Osteocyte (in vitro differentiated cells): ENCODE measurements at regions not wholly inside any gene's neighbourhood (a gene's known extent, or its start where the extent isn't known, plus 50 kb on each side); places are given as distances from the start of the nearest gene placed in this dataset.
"Not testable (repeated sequence)": the region's sequence is repeated elsewhere in the genome, so short reads cannot be mapped to it uniquely, and the experiment has no call there.

ENCODE experiments used
- DNase-seq: peaks from one replicate; pipeline ENCODE4 v3.0.0; 2021; ENCODE audit warnings: mixed read lengths; ENCODE audit not compliant: unreplicated experiment; ENCODE audit errors: extremely low spot score
- H3K27ac Mint-ChIP-seq: one replicate; pipeline ENCODE4 v1.8.0; 2021; ENCODE audit warnings: mild to moderate bottlenecking, mixed read lengths; ENCODE audit not compliant: unreplicated experiment
- H3K27me3 Mint-ChIP-seq: one replicate; pipeline ENCODE4 v1.8.0; 2021; ENCODE audit warnings: mixed read lengths; ENCODE audit not compliant: unreplicated experiment
- H3K36me3 Mint-ChIP-seq: one replicate; pipeline ENCODE4 v1.8.0; 2021; ENCODE audit warnings: mixed read lengths; ENCODE audit not compliant: unreplicated experiment
- H3K4me1 Mint-ChIP-seq: one replicate; pipeline ENCODE4 v1.8.0; 2021; ENCODE audit warnings: mixed read lengths; ENCODE audit not compliant: unreplicated experiment
- H3K4me3 Mint-ChIP-seq: one replicate; pipeline ENCODE4 v1.8.0; 2021; ENCODE audit warnings: mild to moderate bottlenecking, moderate library complexity, mixed read lengths; ENCODE audit not compliant: unreplicated experiment
- H3K9me3 Mint-ChIP-seq: one replicate; pipeline ENCODE4 v1.8.0; 2021; ENCODE audit warnings: mixed read lengths; ENCODE audit not compliant: unreplicated experiment
- CTCF ChIP-seq: fragments of 200-600 bp; sonication (generic); IDR thresholded peaks from 2 replicates; pipeline ENCODE4 v1.5.0; 2021; ENCODE audit warnings: antibody characterized with exemption, mild to moderate bottlenecking, moderate library complexity

- Mint-ChIP-seq H3K27me3 (no peaks in the 10 kb centered on the region), H3K36me3 (no peaks in the 10 kb centered on the region), H3K4me1 (no peaks in the 10 kb centered on the region), H3K27ac (no peak overlapping the region), H3K9me3 (no peaks in the 10 kb centered on the region), H3K4me3 (no peak overlapping the region)
- no peak for DNase-seq
- no peak for TF ChIP-seq CTCF
Measured at GRCh38 chrX:111041018-111041462, 55.0 kb upstream of the PAK3 start.

- Mint-ChIP-seq H3K4me1 (no peaks in the 10 kb centered on the region), H3K36me3 (no peaks in the 10 kb centered on the region), H3K4me3 (no peak overlapping the region), H3K9me3 (no peaks in the 10 kb centered on the region), H3K27me3 (no peaks in the 10 kb centered on the region), H3K27ac (no peak overlapping the region)
- no peak for DNase-seq
- no peak for TF ChIP-seq CTCF
Measured at GRCh38 chrX:111040377-111041017, 55.5 kb upstream of the PAK3 start.

GRCh38 chrX:111039606-111040005, 56.4 kb upstream of the PAK3 start:
- Mint-ChIP-seq H3K27ac (no peak overlapping the region), H3K27me3 (no peaks in the 10 kb centered on the region), H3K4me3 (no peak overlapping the region), H3K4me1 (no peaks in the 10 kb centered on the region), H3K36me3 (no peaks in the 10 kb centered on the region), H3K9me3 (no peaks in the 10 kb centered on the region)
- no peak for TF ChIP-seq CTCF
- no peak for DNase-seq

- TF ChIP-seq CTCF: no peak
- Mint-ChIP-seq H3K9me3 (peaks cover 4% of the 10 kb centered on the region), H3K4me1 (no peaks in the 10 kb centered on the region)
Measured at GRCh38 chrX:111035991-111036390, 60.0 kb upstream of the PAK3 start.

GRCh38 chrX:111035256-111035655, 60.7 kb upstream of the PAK3 start:
- no peak for TF ChIP-seq CTCF
- Mint-ChIP-seq H3K36me3 (no peaks in the 10 kb centered on the region), H3K4me1 (no peaks in the 10 kb centered on the region), H3K27ac (no peak overlapping the region), H3K9me3 (peaks cover 4% of the 10 kb centered on the region), H3K27me3 (no peaks in the 10 kb centered on the region), H3K4me3 (no peak overlapping the region)
- DNase-seq: no peak

More at GRCh38 chrX:111035991-111036390, 60.0 kb upstream of the PAK3 start:
- no peaks in the 10 kb centered on the region for H3K36me3 Mint-ChIP-seq
- H3K27me3 Mint-ChIP-seq: no peaks in the 10 kb centered on the region
- DNase-seq: no peak
- H3K4me3 Mint-ChIP-seq: no peak overlapping the region
- H3K27ac Mint-ChIP-seq: no peak overlapping the region

- peaks cover 28% of the 10 kb centered on the region for H3K9me3 Mint-ChIP-seq
Measured at GRCh38 chrX:111022998-111023397, 73.0 kb upstream of the PAK3 start.

More at GRCh38 chrX:111022998-111023397, 73.0 kb upstream of the PAK3 start:
- not testable (repeated sequence) for DNase-seq, H3K36me3 Mint-ChIP-seq, H3K27me3 Mint-ChIP-seq, H3K4me1 Mint-ChIP-seq, H3K27ac Mint-ChIP-seq, H3K4me3 Mint-ChIP-seq
